ENCODE measurements at regions not wholly inside any gene's neighbourhood (a gene's known extent, or its start where the extent isn't known, plus 50 kb on each side); places are given as distances from the start of the nearest gene placed in this dataset.

DNA sequence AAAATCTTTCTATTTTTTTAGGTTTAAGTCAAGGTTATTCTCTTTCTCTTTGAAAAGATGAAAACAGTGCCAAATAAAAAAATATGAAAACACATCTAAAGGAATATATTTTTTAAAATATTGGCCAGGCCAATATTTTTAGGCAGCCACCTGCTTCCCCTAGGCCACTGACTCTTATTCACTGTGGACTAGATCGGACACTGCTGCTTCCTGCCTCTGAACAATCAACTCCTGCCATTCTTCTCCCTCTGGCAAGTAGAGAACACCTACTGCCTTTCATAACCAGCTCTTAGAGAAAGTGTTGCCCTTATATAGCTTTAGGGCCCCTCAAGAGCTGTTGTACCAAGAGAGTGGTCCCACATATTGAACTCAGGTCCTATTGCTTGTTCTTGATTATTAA, 529.2 kb downstream of the RAPGEF2 start:
- TF ChIP-seq GATA2 (IDR thresholded peaks at IDR 0.05; ENCODE audit: low read depth, low read length), result no peak
- TF ChIP-seq GATA3 (IDR thresholded peaks at IDR 0.05; ENCODE audit: low read depth, low read length), result no peak
